ENCODE measurements at regions not wholly inside any gene's neighbourhood (a gene's known extent, or its start where the extent isn't known, plus 50 kb on each side); places are given as distances from the start of the nearest gene placed in this dataset.

GRCh38 chr4:30314001-30314400 is 406.2 kb upstream of the PCDH7 start:
- no peak for DNase-seq (ENCODE audit: low read depth)

DNA sequence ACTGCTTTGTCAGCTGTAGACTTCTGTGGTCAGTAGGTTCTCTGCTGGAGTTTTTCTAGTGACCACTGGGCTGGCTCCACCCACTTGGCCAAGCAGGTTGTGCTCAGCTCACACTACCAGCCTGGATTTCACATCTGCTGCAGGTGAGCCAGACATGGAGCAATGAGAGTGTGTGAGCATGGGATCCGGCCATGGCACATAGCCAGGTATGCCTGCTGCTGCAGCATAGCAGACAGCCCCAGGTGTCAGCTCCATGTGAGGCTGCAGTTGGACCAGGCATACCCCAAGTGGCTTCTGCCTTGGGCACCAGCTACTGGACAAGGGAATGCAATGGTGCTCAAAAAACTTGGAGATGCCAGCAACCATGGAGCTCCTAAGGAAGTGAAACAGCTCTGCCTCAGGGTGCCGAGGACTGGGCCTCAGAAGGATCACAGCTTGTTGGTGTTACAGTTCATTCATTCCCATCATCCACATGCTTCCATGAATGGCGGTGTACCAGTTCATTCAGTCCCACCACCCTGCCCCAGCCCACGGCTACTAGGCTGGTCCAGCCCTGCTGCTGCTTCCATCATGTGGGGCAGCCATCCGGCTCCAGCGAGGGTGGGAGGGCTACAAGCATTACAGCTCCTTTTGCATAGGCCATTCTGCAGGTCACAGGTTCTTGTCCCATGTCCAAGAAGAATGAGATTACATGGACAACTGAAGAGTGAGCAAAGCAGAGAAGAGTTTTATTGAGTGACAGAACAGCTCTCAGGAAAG is 389.1 kb upstream of the PCDH7 start:
- no peak for DNase-seq (ENCODE audit: low read depth)

DNA sequence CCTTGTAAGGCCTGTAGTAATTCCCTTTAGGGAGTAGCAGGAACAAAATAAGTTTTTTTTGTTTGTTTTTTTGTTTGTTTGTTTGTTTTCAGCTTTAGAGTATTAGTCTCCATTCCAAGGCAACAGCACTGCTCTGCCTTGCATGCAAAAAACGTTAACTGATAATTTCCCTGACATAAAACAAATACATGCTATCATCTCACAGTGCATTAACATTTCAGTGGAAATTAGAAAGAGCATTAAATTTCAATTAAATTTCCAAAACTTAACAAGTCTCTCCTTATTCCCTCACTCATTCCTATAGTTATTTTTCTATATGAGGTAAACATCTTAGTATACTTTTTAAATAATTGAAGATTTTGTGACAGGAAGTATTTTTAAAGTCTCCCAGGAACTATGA is 378.4 kb upstream of the PCDH7 start:
- no peak for DNase-seq (ENCODE audit: low read depth)

DNA sequence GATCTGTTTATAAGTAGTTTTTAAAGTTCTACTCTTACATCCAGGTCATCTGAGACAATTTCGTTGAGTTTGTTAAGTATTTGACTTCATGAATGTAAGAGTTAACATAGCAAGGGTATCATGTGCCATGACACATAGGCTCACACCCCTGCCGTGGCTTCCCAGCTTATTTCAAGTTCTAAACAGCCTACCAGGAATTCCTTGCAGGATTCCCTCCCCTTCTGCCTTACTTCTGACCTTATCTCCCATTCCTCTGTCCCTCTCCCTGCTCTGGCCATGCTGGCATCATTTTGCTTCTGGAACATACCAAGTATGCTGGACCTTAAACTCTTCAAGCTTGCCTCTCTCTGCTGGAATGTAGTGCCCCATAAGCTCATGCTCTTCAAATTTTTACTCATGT is 369.9 kb upstream of the PCDH7 start:
- no peak for DNase-seq (ENCODE audit: low read depth)

- DNase-seq (ENCODE audit: low read depth): no peak
Measured at GRCh38 chr4:30354605-30355004, 365.6 kb upstream of the PCDH7 start.

- no peak for DNase-seq (ENCODE audit: low read depth)
Measured at GRCh38 chr4:30362436-30362835, 357.7 kb upstream of the PCDH7 start.

DNA sequence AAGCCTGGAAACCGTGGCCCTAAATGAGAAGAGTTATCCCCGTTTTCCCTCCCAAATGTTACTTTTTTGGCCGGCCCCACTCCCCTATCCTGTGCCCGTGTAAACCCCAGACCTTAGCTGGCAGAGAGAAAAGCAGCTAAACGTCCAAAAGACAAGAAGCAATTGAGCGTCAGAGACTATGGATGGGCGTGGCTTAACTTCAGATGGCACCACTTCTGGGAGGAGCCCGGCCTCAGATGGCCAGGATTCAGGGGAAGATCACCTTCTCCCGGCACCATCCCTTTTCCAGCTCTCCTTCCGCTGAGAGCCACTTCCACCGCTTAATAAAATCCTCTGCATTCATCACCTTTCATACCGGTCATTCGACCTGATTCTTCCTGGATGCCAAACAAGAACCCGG is 350.1 kb upstream of the PCDH7 start:
- no peak for DNase-seq (ENCODE audit: low read depth)

- peak; percentile 87 for DNase-seq (ENCODE audit: low read depth)
Measured at GRCh38 chr4:30380404-30380998, 339.7 kb upstream of the PCDH7 start.

- no peak for DNase-seq (ENCODE audit: low read depth)
Measured at GRCh38 chr4:30385650-30386049, 334.5 kb upstream of the PCDH7 start.

DNA sequence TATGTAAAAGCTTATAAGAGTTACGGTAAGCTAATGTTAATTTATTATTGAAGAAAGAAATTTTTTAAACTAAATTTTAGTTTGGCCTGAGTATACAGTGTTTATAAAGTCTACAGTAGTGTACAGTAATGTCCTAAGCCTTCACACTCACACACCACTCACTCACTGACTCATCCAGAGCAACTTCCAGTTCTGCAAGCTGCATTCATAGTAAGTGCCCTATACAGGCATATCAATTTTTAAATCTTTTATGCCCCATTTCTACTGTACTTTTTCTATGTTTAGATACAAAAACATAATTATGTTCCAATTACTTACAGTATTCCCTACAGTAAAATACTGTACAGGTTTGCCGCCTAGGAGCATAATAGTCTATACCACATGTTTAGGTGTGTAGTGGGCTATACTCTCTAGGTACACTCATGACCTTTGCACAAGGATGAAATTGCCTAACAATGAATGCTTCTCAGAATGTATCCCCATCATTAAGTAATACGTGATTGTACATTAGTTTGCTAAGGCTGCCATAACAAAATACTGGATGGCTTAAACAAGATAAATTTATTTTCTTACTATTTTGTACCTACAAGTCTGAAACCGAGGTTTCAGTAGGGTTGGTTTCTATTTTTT is 333.8 kb upstream of the PCDH7 start:
- DNase-seq (ENCODE audit: low read depth): peak; percentile 55

- no peak for DNase-seq (ENCODE audit: low read depth)
Measured at GRCh38 chr4:30395902-30396301, 324.3 kb upstream of the PCDH7 start.

GRCh38 chr4:30396772-30397475 is 323.2 kb upstream of the PCDH7 start:
- DNase-seq (ENCODE audit: low read depth): peak; percentile 70

DNA sequence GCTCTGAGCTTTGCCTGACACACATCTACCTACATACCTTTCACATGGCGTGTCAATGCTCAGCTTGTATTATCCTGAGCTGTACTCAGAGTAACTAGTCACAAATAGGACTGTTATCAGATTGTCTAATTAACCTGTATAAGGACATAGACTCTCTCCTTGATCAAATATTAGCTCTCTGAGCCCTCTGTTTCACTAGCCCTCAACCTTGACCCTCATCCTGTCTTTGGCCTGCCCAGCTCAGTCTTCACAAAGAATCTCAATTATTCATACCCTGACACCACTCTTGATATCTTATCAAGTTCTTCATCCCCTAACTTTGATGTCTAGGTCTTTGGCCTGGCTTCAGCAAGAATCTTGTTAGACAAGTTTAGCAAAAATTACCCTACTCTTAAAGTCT is 320.7 kb upstream of the PCDH7 start:
- no peak for DNase-seq (ENCODE audit: low read depth)

DNA sequence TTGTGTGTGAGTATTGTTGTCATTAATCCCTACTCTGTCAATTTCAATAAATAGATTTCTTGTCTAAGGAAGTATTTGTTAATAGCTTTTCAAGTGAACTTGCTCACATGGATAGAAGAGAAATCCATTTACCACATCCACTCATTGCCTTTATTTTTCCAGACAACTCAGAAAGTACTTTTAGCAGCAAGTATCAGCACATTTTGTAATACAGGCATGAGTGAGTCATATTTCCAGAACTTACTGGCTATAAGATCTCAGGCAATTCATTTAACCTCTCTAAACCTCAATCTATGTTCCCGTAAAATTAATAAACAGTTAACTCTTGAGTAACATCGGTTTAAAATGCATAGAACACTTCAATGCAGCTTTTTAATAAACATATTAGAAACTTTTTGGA is 317.9 kb upstream of the PCDH7 start:
- DNase-seq (ENCODE audit: low read depth): peak; percentile 81

GRCh38 chr4:30413915-30414314 is 306.3 kb upstream of the PCDH7 start:
- no peak for DNase-seq (ENCODE audit: low read depth)

DNA sequence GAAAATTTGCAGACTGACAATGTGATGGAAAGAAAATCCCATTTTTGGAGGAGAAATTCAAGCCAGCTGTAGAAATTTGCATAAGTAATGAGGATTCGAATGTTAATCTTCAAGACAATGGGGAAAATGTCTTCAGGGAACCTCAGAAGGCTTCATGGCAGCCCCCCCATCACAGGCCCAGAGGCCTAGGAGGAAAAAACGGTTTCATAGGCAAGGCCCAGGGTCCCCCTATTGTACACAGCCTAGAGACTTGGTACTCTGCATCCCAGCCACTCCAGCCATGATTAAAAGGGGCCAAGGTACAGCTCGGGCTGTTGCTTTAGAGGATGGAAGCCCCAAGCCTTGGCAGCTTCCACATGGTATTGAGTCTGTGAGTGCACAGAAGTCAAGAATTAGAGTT is 303.6 kb upstream of the PCDH7 start:
- no peak for DNase-seq (ENCODE audit: low read depth)

- DNase-seq (ENCODE audit: low read depth): no peak
Measured at GRCh38 chr4:30427932-30428331, 292.2 kb upstream of the PCDH7 start.

DNA sequence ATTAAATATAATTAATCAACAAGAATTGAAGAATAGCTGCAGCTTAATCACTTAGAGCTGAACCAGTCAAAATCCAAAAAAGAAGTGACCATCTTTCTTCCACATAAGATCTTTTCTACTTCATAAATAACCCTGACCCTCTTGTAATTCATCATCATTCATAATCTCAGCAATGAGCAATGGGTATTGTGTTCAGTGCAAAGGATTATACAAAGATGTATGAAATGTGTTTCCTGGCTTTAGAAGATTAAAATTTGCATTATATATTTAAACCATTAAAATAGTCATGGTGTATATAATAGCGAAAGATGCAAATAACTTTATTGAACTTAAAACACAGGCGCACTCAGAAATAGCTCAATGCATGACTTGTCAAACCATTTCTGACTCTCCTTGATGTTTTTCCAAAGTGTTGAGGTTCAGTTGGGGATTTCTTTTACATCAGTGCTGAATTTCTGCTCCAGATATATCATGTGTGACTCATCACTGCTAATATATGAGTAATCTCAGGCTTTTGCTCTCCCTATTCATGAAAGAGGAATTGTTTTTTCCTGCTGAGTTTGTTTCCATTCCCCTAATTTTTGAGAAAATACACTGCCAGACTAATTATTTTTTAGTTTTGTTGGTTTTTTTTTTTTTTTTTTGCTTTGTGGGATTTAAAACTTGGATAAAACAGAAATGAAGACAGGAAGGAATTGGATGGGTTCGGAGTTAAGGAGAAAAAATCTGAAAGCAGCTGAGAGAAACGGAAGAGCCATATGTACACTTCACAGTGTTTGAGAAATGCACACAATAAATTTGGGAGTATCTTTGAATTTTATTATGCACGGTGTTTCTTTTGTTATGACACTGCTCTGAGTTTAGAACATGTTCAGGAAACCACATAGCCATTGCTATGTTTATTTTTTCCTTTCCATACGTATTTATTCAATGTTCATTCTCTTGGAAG is 290.1 kb upstream of the PCDH7 start:
- peak; percentile 86 for DNase-seq (ENCODE audit: low read depth)

GRCh38 chr4:30434656-30435055 is 285.5 kb upstream of the PCDH7 start:
- no peak for DNase-seq (ENCODE audit: low read depth)

DNA sequence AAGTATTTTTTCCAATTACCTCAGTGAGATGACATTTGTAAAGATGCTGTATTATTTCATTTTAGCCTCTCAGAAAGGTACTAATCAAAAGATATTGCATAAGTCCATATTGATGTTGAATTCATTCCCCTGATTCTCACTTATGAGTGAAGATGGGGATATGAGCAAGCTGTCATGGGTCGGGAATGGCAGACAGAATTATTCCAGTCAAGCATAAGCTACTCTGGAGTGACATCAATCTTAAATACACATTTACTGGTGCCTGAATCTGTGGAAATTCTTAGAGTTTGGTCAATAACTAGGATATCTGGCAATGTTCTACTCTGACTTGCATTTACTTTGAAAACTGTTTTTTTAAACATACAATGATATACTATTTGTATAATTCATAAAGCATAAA is 283.8 kb upstream of the PCDH7 start:
- DNase-seq (ENCODE audit: low read depth): no peak

DNA sequence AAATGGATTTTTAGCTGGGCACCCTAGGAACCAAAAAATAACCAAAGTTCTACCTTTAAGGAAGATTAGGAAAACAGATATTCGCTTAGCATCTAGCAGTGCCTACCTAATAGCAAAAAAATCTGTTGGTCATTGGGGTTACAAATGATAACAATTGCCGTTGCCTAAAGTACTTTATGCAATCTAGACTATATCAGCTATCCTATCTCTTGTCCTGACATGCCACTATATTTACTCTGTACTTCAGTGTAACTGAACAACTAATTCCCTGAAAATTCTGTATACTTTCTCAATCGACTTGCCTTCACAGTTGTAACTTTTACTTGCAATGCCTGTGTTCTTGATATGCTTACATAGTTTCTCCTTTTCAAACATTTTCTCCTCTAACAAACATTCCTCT is 282.9 kb upstream of the PCDH7 start:
- DNase-seq (ENCODE audit: low read depth): no peak

DNA sequence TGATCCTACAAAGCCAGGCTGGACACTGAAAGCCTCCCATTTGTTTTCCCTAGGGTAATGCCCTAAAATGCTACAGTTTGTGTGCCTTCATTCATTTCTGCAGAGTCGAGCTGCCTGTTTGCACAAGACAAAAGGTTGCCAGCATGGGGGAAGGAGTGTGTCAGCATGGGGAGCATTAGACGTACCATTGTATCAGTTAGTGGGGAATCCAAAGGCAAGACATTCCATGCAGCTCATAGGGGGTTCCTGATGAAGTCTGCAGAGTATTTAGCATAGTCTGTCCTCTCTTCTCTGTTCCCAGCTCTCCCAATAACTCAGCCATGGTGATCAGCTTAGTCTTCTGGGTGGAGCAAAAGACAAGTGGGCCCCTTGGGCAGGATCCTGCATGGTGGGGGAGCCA is 276.9 kb upstream of the PCDH7 start:
- DNase-seq (ENCODE audit: low read depth): no peak

Measured in amniotic epithelial cell (primary cell).